ENCODE measurements at regions not wholly inside any gene's neighbourhood (a gene's known extent, or its start where the extent isn't known, plus 50 kb on each side); places are given as distances from the start of the nearest gene placed in this dataset.
A peak's percentile ranks its signal among the peaks of the same experiment; 100 is the strongest.

- TF ChIP-seq CTCF (IDR thresholded peaks at IDR 0.05; ENCODE audit: extremely low read depth, low read depth, low read length): peak; percentile 69
- Histone ChIP-seq H3K79me2 (ENCODE audit: insufficient read depth, low read length) (no peaks in the 10 kb centered on the region), H3K9me3 (ENCODE audit: low read depth, low read length) (no peaks in the 10 kb centered on the region), H3K27ac (ENCODE audit: low read depth, low read length) (no peak overlapping the region), H3K4me2 (ENCODE audit: insufficient read depth, low read length) (peak overlapping the region; percentile 7), H4K20me1 (ENCODE audit: insufficient read depth, low read length) (no peaks in the 10 kb centered on the region), H3K4me3 (ENCODE audit: insufficient read depth, low read length) (no peak overlapping the region), H2AFZ (ENCODE audit: low read length) (peak overlapping the region; percentile 9), H3K4me1 (ENCODE audit: insufficient read depth, low read length) (no peaks in the 10 kb centered on the region), H3K27me3 (ENCODE audit: insufficient read depth, low read length) (no peaks in the 10 kb centered on the region), H3K36me3 (ENCODE audit: insufficient read depth, low read length) (no peaks in the 10 kb centered on the region)
- peak; percentile 89 for DNase-seq (ENCODE audit: insufficient read length, low spot score, missing footprints)
Measured at GRCh38 chr7:31192986-31193385, 140.9 kb downstream of the ADCYAP1R1 start.

GRCh38 chr7:31190906-31191305 lies 138.8 kb downstream of the ADCYAP1R1 start:
- Histone ChIP-seq H4K20me1 (ENCODE audit: insufficient read depth, low read length) (no peaks in the 10 kb centered on the region), H3K4me2 (ENCODE audit: insufficient read depth, low read length) (no peak overlapping the region), H3K27me3 (ENCODE audit: insufficient read depth, low read length) (no peaks in the 10 kb centered on the region), H3K9me3 (ENCODE audit: low read depth, low read length) (no peaks in the 10 kb centered on the region), H2AFZ (ENCODE audit: low read length) (no peak overlapping the region), H3K79me2 (ENCODE audit: insufficient read depth, low read length) (no peaks in the 10 kb centered on the region), H3K4me1 (ENCODE audit: insufficient read depth, low read length) (no peaks in the 10 kb centered on the region), H3K36me3 (ENCODE audit: insufficient read depth, low read length) (no peaks in the 10 kb centered on the region), H3K4me3 (ENCODE audit: insufficient read depth, low read length) (no peak overlapping the region), H3K27ac (ENCODE audit: low read depth, low read length) (no peak overlapping the region)
- TF ChIP-seq CTCF (IDR thresholded peaks at IDR 0.05; ENCODE audit: extremely low read depth, low read depth, low read length): no peak
- DNase-seq (ENCODE audit: insufficient read length, low spot score, missing footprints): no peak

GRCh38 chr7:31186202-31186601 lies 134.1 kb downstream of the ADCYAP1R1 start:
- no peaks in the 10 kb centered on the region for H3K79me2 ChIP-seq (ENCODE audit: insufficient read depth, low read length)
- H3K4me1 ChIP-seq (ENCODE audit: insufficient read depth, low read length): no peaks in the 10 kb centered on the region
- H3K36me3 ChIP-seq (ENCODE audit: insufficient read depth, low read length): no peaks in the 10 kb centered on the region
- H3K4me3 ChIP-seq (ENCODE audit: insufficient read depth, low read length): no peak overlapping the region
- no peaks in the 10 kb centered on the region for H3K27me3 ChIP-seq (ENCODE audit: insufficient read depth, low read length)
- H3K27ac ChIP-seq (ENCODE audit: low read depth, low read length): no peak overlapping the region
- H3K9me3 ChIP-seq (ENCODE audit: low read depth, low read length): no peaks in the 10 kb centered on the region
- no peak for DNase-seq (ENCODE audit: insufficient read length, low spot score, missing footprints)
- no peak for TF ChIP-seq CTCF (IDR thresholded peaks at IDR 0.05; ENCODE audit: extremely low read depth, low read depth, low read length)
- H3K4me2 ChIP-seq (ENCODE audit: insufficient read depth, low read length): no peak overlapping the region
- H4K20me1 ChIP-seq (ENCODE audit: insufficient read depth, low read length): no peaks in the 10 kb centered on the region
- H2AFZ ChIP-seq (ENCODE audit: low read length): no peak overlapping the region

GRCh38 chr7:31175672-31176071 lies 123.6 kb downstream of the ADCYAP1R1 start:
- no peaks in the 10 kb centered on the region for H3K9me3 ChIP-seq (ENCODE audit: low read depth, low read length)
- no peaks in the 10 kb centered on the region for H4K20me1 ChIP-seq (ENCODE audit: insufficient read depth, low read length)
- H2AFZ ChIP-seq (ENCODE audit: low read length): no peak overlapping the region
- no peak overlapping the region for H3K4me3 ChIP-seq (ENCODE audit: insufficient read depth, low read length)
- no peaks in the 10 kb centered on the region for H3K27me3 ChIP-seq (ENCODE audit: insufficient read depth, low read length)
- H3K79me2 ChIP-seq (ENCODE audit: insufficient read depth, low read length): no peaks in the 10 kb centered on the region
- no peak for TF ChIP-seq CTCF (IDR thresholded peaks at IDR 0.05; ENCODE audit: extremely low read depth, low read depth, low read length)
- DNase-seq (ENCODE audit: insufficient read length, low spot score, missing footprints): no peak
- no peaks in the 10 kb centered on the region for H3K36me3 ChIP-seq (ENCODE audit: insufficient read depth, low read length)
- H3K27ac ChIP-seq (ENCODE audit: low read depth, low read length): no peak overlapping the region
- H3K4me2 ChIP-seq (ENCODE audit: insufficient read depth, low read length): no peak overlapping the region
- H3K4me1 ChIP-seq (ENCODE audit: insufficient read depth, low read length): no peaks in the 10 kb centered on the region
